Esophagus muscularis mucosa (tissue), 3 donors: ENCODE measurements at regions not wholly inside any gene's neighbourhood (a gene's known extent, or its start where the extent isn't known, plus 50 kb on each side); places are given as distances from the start of the nearest gene placed in this dataset.

Experiments
- CTCF ChIP-seq, 3 experiments: fragments of 200-600 bp in 2 of 3; fragments of 450-650 bp in 1 of 3; sonication (generic) in 2 of 3; IDR thresholded peaks; one replicate each; pipeline ENCODE4 v1.5.1; 2017 to 2019; ENCODE audit warnings: antibody characterized with exemption in 3 of 3, mild to moderate bottlenecking in 2 of 3, moderate library complexity in 1 of 3
- POLR2A ChIP-seq: fragments of 450-650 bp; IDR thresholded peaks from one replicate; pipeline ENCODE4 v1.6.1; 2017; ENCODE audit warnings: antibody characterized with exemption, moderate library complexity, mild to moderate bottlenecking, low read depth
- POLR2AphosphoS5 ChIP-seq, 2 donors: sonication (generic); formaldehyde crosslinking; IDR thresholded peaks; one replicate each; pipeline ENCODE4 v1.6.1; 2017; ENCODE audit warnings: antibody characterized with exemption in 2 of 2

DNA sequence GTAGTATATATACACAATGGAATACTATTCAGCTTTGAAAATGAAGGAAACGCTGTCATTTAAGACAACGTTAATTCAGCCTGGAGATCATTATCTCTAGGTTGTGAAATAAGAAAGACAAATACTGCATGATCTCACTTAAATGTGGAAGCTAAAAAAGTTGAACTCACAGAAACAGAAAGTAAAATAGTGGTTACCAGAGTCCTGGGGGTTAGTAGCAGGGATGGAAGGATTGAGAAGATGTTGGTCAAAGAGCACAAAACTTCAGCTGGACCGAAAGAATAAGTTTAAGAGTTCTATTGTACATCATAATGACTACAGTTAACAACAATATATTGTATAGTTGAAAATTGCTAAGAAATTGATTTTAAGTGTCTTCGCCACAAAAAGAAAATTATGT is 670.3 kb downstream of the NR4A2 start:
- TF ChIP-seq POLR2AphosphoS5 (IDR thresholded peaks at IDR 0.05) (no peak), CTCF (IDR thresholded peaks at IDR 0.05) (no peak), POLR2A (no peak)
